HUES48 (cell line): ENCODE measurements at regions not wholly inside any gene's neighbourhood (a gene's known extent, or its start where the extent isn't known, plus 50 kb on each side); places are given as distances from the start of the nearest gene placed in this dataset.

Source experiments
- H3K27ac ChIP-seq: one replicate; pipeline ENCODE4 v1.7.0; 2013; ENCODE audit warnings: low read depth, low read length, inconsistent platforms
- H3K27me3 ChIP-seq: 2 replicates; pipeline ENCODE4 v1.6.1; 2013; ENCODE audit warnings: mild to moderate bottlenecking, low read length; ENCODE audit not compliant: control insufficient read depth, insufficient read depth
- H3K36me3 ChIP-seq: 2 replicates; pipeline ENCODE4 v1.6.1; 2013; ENCODE audit warnings: low read length; ENCODE audit not compliant: control insufficient read depth, insufficient read depth
- H3K4me1 ChIP-seq: 2 replicates; pipeline ENCODE4 v1.6.1; 2013; ENCODE audit warnings: mild to moderate bottlenecking, low read length; ENCODE audit not compliant: control insufficient read depth, insufficient read depth
- H3K4me3 ChIP-seq: 2 replicates; pipeline ENCODE4 v1.5.1; 2013; ENCODE audit warnings: mild to moderate bottlenecking, low read depth, low read length
- H3K9ac ChIP-seq: 2 replicates; pipeline ENCODE4 v1.6.1; 2013; ENCODE audit warnings: mild to moderate bottlenecking, low read depth, low read length, moderate library complexity
- H3K9me3 ChIP-seq: 2 replicates; pipeline ENCODE4 v1.6.1; 2013; ENCODE audit warnings: low read length; ENCODE audit not compliant: control insufficient read depth, insufficient read depth

DNA sequence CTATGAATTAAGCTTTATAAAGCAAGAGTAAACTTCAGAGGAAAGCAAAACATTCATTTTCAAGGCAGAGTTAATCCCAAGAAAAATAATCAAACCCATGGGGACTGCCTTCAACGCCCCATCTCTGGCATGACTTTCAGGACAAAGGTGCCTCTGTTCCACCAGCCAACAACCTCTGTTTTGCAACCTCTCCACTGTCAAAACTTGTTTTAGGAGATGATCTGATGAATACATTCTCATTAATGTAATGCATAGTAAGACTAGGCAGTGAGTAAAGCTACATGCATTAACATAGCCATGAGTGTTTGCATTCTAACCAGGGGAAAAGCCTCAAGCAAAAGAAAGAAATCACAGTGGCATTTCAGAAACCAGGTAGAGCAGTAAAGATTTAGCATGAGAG lies 357.0 kb downstream of the FBXO15 start:
- no peak overlapping the region for H3K4me3 ChIP-seq

DNA sequence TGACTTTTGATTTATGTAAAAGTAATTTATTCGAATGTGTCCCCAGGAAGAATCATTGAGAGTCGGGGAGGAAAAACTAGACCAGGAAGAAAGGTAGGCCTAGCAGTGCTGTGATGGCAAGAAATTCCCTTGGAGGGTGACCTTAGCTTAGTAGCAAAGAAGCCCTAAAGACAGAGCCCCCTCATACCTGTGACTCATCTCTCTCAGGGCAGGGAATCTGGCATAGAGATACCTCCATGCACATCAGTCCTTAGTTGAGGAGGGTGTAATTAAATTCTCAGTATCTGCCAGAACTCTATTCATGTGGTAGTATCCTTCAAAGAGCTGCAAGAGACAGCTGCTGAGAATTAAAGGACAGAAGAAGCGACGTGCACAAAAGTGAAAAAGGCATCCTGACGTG lies 360.3 kb downstream of the FBXO15 start:
- Histone ChIP-seq H3K27ac (no peak overlapping the region), H3K4me3 (no peak overlapping the region), H3K36me3 (no peaks in the 10 kb centered on the region), H3K4me1 (no peaks in the 10 kb centered on the region), H3K27me3 (no peaks in the 10 kb centered on the region), H3K9me3 (no peaks in the 10 kb centered on the region), H3K9ac (no peak overlapping the region)

More for the DNA sequence above, 357.0 kb downstream of the FBXO15 start:
- no peaks in the 10 kb centered on the region for H3K4me1 ChIP-seq
- H3K27me3 ChIP-seq: no peaks in the 10 kb centered on the region
- H3K9ac ChIP-seq: no peak overlapping the region
- H3K9me3 ChIP-seq: no peaks in the 10 kb centered on the region
- H3K36me3 ChIP-seq: no peaks in the 10 kb centered on the region
- no peak overlapping the region for H3K27ac ChIP-seq

DNA sequence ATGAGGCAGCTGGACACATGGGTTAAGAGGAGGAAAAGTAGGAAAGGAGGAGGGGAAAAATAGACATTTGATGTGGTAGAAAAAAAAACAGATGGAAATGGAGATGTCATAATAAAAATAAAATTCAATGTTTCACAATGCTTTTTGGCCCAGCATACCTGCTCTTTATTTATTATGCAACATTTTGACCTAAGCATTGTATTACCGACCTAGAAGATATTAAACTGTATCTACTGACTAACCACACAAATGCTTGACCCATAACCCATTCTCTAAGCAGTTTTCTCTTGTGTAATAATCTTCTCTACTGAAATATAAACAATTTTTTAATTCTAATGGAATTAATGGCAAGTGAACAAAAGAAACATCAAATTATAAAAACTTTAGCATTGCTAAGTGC lies 362.3 kb downstream of the FBXO15 start:
- no peak overlapping the region for H3K4me3 ChIP-seq
- H3K9ac ChIP-seq: no peak overlapping the region
- H3K9me3 ChIP-seq: no peaks in the 10 kb centered on the region
- no peaks in the 10 kb centered on the region for H3K27me3 ChIP-seq
- H3K27ac ChIP-seq: no peak overlapping the region
- H3K36me3 ChIP-seq: no peaks in the 10 kb centered on the region
- H3K4me1 ChIP-seq: peaks cover 8% of the 10 kb centered on the region

DNA sequence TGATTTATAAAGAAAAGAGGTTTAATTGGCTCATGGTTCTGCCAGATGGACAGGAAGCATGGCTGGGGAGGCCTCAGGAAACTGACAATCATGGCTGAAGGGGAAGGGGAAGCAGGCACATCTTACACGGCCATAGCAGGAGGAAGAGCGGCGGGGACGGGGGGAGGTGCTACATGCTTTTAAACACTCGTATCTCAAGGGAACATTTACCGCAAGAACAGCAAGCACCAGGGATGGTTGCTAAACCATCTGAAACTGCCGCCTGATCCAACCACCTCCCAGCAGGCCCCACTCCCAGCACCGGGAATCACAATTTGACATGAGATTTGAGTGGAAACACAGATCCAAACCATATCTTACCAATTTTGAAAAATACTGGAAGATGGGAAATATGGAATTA lies 362.8 kb downstream of the FBXO15 start:
- no peaks in the 10 kb centered on the region for H3K9me3 ChIP-seq
- H3K27me3 ChIP-seq: no peaks in the 10 kb centered on the region
- H3K36me3 ChIP-seq: no peaks in the 10 kb centered on the region
- H3K4me1 ChIP-seq: peaks cover 12% of the 10 kb centered on the region
- H3K4me3 ChIP-seq: no peak overlapping the region
- no peak overlapping the region for H3K9ac ChIP-seq
- H3K27ac ChIP-seq: no peak overlapping the region

DNA sequence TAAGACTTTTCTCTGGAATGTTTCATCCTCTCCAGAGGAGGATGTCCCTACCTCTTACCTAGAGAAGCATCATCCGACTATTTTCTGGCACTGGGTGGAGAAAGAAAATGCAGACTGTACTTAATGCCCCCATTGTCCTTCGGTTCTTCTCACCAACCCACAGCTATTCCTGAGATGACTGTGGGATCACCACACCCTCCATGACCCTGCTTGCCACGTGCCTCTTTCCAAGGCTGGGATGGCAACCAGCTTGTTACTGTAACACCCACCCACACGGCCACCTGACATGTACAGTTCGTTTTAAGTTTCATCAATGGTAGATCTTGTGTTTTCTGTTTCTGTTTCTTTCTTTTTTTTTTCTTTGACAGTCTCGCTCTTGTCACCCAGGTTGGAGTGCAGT lies 365.2 kb downstream of the FBXO15 start:
- no peak overlapping the region for H3K27ac ChIP-seq
- H3K36me3 ChIP-seq: no peaks in the 10 kb centered on the region
- H3K4me3 ChIP-seq: no peak overlapping the region
- no peak overlapping the region for H3K9ac ChIP-seq
- peaks cover 15% of the 10 kb centered on the region for H3K4me1 ChIP-seq
- H3K27me3 ChIP-seq: no peaks in the 10 kb centered on the region
- H3K9me3 ChIP-seq: no peaks in the 10 kb centered on the region

DNA sequence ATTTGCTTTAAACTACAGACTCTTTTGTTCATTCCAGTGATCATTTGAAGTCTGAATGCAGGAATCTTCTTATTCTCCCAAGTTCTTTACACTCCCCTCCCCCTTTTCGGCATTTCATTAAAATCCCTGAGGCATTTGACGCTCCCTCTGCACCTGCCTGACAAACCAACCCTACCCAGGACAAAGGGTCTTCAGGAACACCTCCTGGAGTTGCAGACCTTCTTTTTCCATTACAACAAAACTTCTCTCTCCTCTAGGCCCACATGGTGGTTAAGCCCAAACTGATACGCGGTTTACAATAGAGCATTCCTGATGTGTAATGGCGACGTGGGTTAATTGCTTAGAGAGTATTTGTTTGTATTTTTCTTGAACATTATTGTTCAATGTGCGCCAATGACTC lies 367.4 kb downstream of the FBXO15 start:
- Histone ChIP-seq H3K4me3 (no peak overlapping the region; the same call in 1 of the 2 replicates), H3K36me3 (no peaks in the 10 kb centered on the region), H3K27ac (no peak overlapping the region), H3K27me3 (no peaks in the 10 kb centered on the region), H3K9ac (no peak overlapping the region), H3K4me1 (peaks cover 15% of the 10 kb centered on the region), H3K9me3 (no peaks in the 10 kb centered on the region)

DNA sequence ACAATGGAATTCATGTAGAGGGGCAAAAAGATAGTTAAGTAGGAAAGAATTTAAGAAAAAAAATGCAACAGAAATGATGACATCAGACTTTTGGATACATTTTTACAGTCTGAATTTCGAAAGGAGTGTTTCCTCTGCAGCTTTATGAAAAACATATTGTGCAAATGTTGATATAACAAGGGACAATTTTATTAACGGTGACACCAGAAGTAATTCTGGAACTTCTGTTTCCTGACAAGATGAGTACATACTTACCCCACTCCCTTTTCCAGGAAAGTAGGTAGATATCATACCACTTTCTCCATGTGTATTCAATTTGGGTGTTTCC lies 369.6 kb downstream of the FBXO15 start:
- Histone ChIP-seq H3K27me3 (no peaks in the 10 kb centered on the region), H3K9me3 (no peaks in the 10 kb centered on the region), H3K4me1 (peaks cover 15% of the 10 kb centered on the region), H3K4me3 (no peak overlapping the region), H3K9ac (no peak overlapping the region), H3K27ac (no peak overlapping the region), H3K36me3 (no peaks in the 10 kb centered on the region)

DNA sequence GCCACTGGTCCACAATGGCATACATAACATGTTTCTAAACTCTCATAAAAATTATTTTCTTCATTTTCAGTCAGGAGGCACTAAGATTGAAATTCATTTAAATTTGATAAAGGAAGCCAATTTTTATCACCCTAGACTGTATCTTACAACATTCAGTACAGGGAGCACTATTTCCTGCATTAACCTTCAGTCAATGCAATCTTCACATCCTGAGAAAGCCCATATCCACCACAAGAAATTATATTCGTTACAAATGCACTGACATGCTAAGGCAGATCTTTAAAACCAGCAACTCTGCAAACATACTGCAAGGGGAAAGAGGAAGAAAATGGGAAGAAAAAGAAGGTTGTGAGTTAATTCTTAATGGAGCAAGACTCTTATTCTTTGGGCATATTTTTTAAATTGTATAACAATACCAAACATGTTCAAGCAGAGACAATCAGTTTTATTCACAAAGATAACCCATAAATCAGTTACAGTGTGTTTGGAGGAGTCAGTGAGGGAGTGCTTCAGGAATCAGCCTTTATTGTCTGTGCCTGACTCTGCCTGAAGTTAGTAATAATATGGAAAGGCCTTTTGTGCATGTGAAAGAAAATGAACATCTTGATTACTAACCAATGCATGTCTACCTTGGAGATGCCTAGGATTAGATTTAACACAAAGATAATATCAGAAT lies 370.1 kb downstream of the FBXO15 start:
- H3K4me3 ChIP-seq: no peak overlapping the region
- no peak overlapping the region for H3K9ac ChIP-seq
- H3K9me3 ChIP-seq: no peaks in the 10 kb centered on the region
- H3K36me3 ChIP-seq: no peaks in the 10 kb centered on the region
- H3K27me3 ChIP-seq: no peaks in the 10 kb centered on the region
- peaks cover 15% of the 10 kb centered on the region for H3K4me1 ChIP-seq
- no peak overlapping the region for H3K27ac ChIP-seq

DNA sequence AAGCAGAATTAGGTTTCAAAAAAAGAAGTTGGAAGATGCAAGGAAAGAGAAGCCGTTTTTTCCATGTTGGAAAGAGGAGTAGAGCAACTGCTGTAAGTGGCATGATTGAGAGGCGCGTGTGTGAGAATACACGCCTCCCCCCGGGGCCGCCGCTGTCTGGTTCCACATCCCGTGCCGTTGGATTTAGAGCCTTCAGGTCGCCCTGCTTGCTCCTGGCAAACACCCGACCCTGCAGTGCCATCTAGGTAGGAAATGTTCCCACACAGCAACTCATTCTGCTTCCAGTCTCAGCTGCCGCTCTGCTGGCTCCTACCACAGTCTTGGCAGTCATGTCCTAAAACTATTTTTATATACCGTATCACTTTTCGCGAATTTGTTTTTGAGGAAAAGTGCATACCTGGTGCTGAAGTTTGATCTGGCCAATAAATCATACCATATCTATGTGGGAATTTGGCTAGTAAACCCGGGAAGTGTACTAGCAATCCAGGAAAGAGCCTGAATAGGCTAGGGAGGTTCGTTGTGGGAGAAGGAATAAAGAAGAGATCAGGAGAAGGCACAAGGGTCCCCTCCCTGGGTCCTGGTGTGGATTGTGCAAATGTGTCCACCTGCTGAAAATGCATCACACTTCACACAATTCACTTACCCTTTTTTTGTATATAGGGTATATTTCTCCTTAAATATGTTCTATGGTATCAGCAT lies 372.7 kb downstream of the FBXO15 start:
- Histone ChIP-seq H3K36me3 (no peaks in the 10 kb centered on the region), H3K27ac (no peak overlapping the region), H3K9ac (no peak overlapping the region), H3K27me3 (no peaks in the 10 kb centered on the region), H3K4me1 (peaks cover 4% of the 10 kb centered on the region; the same call in 1 of the 2 replicates), H3K4me3 (no peak overlapping the region), H3K9me3 (no peaks in the 10 kb centered on the region)

DNA sequence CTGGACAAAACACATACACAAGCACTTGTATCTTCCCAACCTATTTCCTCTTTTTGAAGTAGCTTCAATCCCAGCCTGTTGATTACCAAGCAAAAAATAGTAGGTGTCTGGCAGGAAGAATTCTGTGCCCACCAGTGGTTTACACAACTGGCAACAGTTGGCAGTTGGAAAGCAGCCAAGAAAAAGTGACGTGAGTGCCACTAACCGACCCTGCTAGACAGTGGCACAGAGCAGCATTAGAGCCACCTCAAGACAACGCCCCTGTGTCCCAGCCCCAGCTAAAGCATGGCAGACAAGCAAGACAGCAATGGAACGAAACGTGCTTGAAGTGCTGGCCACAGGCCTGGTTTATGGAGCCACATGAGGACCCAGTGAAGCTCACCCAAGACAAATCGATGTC lies 379.6 kb downstream of the FBXO15 start:
- Histone ChIP-seq H3K36me3 (no peaks in the 10 kb centered on the region), H3K4me1 (peaks cover 4% of the 10 kb centered on the region; the same call in 1 of the 2 replicates), H3K4me3 (no peak overlapping the region), H3K27ac (no peak overlapping the region), H3K9me3 (no peaks in the 10 kb centered on the region), H3K9ac (no peak overlapping the region), H3K27me3 (no peaks in the 10 kb centered on the region)

DNA sequence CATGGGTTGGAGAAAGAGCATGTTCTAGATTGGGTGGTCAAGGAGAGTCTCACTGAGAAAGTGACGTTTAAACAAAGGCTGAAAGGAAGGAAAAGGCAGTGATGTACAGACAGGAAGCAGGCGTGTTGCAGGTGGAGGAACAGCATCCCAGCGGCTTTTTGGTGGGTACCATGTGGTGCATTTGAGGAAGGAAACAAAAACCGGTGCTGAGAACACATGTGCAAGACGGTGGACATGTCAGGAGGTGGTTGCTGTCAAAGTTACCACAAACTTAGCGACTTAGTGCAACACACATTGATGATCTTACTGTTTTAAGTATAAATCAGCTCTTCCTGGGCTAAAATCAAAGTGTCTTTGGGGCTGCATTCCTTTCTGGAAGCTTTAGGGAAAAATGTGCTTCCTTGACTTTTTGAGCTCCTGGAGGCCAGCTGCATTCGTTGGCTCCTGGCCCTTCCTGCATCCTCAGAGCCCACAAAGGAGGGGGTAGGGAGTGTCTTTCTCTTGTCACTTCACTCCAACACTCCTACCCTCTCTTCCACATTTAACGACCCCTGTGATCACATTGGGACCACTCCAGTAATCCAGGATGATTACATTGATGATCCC lies 380.6 kb downstream of the FBXO15 start:
- no peaks in the 10 kb centered on the region for H3K36me3 ChIP-seq
- H3K4me1 ChIP-seq: peaks cover 4% of the 10 kb centered on the region; the same call in 1 of the 2 replicates
- no peak overlapping the region for H3K27ac ChIP-seq
- H3K9ac ChIP-seq: no peak overlapping the region
- no peaks in the 10 kb centered on the region for H3K9me3 ChIP-seq
- H3K4me3 ChIP-seq: no peak overlapping the region
- no peaks in the 10 kb centered on the region for H3K27me3 ChIP-seq
